ENCODE measurements at regions not wholly inside any gene's neighbourhood (a gene's known extent, or its start where the extent isn't known, plus 50 kb on each side); places are given as distances from the start of the nearest gene placed in this dataset.

DNA sequence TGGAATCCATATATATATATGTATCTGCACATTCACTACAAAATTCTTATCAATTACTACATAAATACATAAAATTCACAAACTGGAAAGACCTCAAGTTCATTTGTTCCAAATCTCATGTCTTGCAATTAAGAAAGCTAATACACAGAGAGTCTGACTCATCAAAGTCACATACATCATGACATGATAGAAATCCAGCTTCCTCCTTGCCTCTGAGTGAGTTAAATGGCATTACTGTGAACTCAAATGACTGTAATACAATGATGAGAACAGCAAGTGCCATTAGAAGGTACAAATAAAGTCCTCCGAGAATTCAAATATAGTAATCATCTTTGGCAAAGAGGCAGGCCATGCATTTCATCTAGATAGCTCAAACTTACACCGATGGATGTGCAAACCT is 55.1 kb upstream of the AGTR1 start:
- TF ChIP-seq, protein P1, sequence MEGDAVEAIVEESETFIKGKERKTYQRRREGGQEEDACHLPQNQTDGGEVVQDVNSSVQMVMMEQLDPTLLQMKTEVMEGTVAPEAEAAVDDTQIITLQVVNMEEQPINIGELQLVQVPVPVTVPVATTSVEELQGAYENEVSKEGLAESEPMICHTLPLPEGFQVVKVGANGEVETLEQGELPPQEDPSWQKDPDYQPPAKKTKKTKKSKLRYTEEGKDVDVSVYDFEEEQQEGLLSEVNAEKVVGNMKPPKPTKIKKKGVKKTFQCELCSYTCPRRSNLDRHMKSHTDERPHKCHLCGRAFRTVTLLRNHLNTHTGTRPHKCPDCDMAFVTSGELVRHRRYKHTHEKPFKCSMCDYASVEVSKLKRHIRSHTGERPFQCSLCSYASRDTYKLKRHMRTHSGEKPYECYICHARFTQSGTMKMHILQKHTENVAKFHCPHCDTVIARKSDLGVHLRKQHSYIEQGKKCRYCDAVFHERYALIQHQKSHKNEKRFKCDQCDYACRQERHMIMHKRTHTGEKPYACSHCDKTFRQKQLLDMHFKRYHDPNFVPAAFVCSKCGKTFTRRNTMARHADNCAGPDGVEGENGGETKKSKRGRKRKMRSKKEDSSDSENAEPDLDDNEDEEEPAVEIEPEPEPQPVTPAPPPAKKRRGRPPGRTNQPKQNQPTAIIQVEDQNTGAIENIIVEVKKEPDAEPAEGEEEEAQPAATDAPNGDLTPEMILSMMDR (conservative IDR thresholded peaks at IDR 0.05; ENCODE audit: low read depth, low read length): no peak
- no peak for DNase-seq (ENCODE audit: low read depth)
- H3K4me3 ChIP-seq (ENCODE audit: low read length): no peak overlapping the region

DNA sequence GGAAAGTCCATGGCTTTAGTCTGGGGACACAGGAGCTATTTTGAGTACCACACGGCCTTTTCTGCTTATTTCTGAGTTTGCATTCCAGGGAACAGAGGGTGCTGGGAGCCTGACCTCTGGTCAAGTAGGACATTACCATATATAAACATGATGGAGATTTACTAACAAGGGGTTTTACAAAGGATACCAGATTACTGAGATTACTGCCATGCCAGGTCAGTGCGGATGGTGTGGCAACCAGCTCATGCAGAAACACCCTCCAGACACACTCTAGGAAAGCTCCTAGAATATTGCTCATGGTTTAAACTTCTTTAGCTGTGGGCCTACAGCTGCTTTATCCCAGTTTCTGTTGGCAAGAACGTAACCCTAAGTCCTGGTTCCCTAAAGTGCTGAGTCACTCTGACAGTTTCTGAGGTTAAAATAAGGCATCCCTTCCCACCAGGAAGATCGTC is 54.3 kb upstream of the AGTR1 start:
- TF ChIP-seq, protein P1 (conservative IDR thresholded peaks at IDR 0.05; ENCODE audit: low read depth, low read length): no peak
- DNase-seq (ENCODE audit: low read depth): peak; percentile 48
- H3K4me3 ChIP-seq (ENCODE audit: low read length): no peak overlapping the region

DNA sequence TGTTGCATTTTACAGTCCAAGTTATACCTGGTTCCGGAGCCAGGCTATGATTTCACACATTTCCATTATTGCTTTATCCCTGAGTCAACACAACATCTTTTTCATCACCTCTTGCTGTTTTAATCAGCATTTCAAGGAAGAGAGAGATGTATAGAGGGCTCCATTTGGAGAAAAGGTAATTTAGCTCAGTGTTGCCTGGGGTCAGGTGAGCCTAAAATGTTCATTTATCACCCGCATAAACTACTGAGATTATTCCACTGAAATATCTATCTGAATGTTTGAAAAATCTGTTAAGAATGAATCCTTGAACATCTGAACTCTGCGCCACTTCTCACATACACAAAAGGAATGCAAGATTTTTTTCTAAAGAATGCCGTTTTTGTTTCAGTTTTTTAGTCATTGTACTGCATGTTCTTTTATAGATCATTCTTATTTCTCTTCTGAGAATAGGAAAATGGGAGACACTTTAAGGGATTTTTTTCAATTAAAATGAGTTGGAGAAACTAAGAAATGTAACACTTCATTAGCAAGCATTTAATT is 51.5 kb upstream of the AGTR1 start:
- no peak overlapping the region for H3K4me3 ChIP-seq (ENCODE audit: low read length)
- TF ChIP-seq, protein P1 (conservative IDR thresholded peaks at IDR 0.05; ENCODE audit: low read depth, low read length): no peak
- DNase-seq (ENCODE audit: low read depth): no peak
